ENCODE measurements at regions not wholly inside any gene's neighbourhood (a gene's known extent, or its start where the extent isn't known, plus 50 kb on each side); places are given as distances from the start of the nearest gene placed in this dataset.

DNA sequence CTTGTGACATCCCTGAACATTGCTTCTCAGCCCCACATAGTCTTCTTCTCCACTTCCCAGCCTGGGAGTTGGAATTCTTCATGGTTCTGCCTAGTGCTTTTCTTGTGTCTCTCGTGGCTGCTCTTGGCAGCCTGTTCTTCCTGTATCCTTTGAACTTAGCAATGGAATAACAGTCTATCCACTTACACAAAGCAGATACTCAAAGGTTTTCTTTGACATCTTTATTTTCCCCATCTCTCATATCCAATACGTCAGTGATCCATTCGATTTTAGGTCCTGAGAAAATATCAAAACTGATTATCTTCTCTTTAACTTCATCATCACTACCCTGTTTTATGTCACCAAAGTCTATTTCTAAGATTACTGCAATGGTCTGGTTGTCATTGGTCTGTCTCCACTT is 1091.2 kb upstream of the PIK3C3 start:
- Histone ChIP-seq H3K27me3 (ENCODE audit: control insufficient read depth, insufficient read depth, low read length, poor library complexity, severe bottlenecking) (no peaks in the 10 kb centered on the region), H3K9me3 (ENCODE audit: control insufficient read depth, low read length) (no peaks in the 10 kb centered on the region), H3K9ac (ENCODE audit: extremely low read depth, low read length, poor library complexity, severe bottlenecking) (no peak overlapping the region), H3K4me3 (ENCODE audit: low read length) (no peak overlapping the region), H3K4me1 (ENCODE audit: control insufficient read depth, insufficient read depth, low read length) (peaks cover 5% of the 10 kb centered on the region), H3K27ac (ENCODE audit: low read depth, low read length) (no peak overlapping the region), H3K36me3 (ENCODE audit: control insufficient read depth, insufficient read depth, low read length) (no peaks in the 10 kb centered on the region)
- Mint-ChIP-seq H3K4me3 (no peak overlapping the region), H3K27me3 (ENCODE audit: insufficient read depth) (no peaks in the 10 kb centered on the region), H3K4me1 (peaks cover 15% of the 10 kb centered on the region), H3K27ac (no peak overlapping the region), H3K9me3 (no peaks in the 10 kb centered on the region), H3K36me3 (ENCODE audit: low read depth) (no peaks in the 10 kb centered on the region)
- WGBS, 2 experiments (ENCODE audit: insufficient coverage in 1 of 2, insufficient read length in 1 of 2), result 92 to 100% methylated on average over 3 of the region's 3 CpGs
- TF ChIP-seq, protein P1, sequence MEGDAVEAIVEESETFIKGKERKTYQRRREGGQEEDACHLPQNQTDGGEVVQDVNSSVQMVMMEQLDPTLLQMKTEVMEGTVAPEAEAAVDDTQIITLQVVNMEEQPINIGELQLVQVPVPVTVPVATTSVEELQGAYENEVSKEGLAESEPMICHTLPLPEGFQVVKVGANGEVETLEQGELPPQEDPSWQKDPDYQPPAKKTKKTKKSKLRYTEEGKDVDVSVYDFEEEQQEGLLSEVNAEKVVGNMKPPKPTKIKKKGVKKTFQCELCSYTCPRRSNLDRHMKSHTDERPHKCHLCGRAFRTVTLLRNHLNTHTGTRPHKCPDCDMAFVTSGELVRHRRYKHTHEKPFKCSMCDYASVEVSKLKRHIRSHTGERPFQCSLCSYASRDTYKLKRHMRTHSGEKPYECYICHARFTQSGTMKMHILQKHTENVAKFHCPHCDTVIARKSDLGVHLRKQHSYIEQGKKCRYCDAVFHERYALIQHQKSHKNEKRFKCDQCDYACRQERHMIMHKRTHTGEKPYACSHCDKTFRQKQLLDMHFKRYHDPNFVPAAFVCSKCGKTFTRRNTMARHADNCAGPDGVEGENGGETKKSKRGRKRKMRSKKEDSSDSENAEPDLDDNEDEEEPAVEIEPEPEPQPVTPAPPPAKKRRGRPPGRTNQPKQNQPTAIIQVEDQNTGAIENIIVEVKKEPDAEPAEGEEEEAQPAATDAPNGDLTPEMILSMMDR (conservative IDR thresholded peaks at IDR 0.05), result no peak
- DNase-seq, result no peak

DNA sequence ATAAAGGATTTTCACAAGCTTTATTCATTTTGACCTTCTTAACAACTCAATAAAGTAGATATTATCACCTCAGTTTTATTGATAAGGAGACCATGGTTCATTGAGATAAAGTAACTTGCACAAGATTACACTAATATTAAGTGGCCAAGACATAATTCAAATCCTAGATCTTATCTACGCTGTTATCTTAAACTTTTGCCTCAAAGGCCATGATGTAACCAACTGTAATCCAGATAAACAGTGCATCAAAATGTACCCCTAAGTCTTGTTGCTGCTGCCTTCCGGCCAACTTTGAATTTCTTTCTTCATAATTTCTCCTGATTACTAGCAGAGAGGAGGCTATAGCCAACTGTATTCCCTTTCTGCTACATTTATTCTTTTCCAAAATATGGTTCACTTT is 1094.8 kb upstream of the PIK3C3 start:
- no peaks in the 10 kb centered on the region for H3K9me3 ChIP-seq (ENCODE audit: control insufficient read depth, low read length)
- no peaks in the 10 kb centered on the region for H3K36me3 ChIP-seq (ENCODE audit: control insufficient read depth, insufficient read depth, low read length)
- H3K36me3 Mint-ChIP-seq (ENCODE audit: low read depth), result no peaks in the 10 kb centered on the region
- H3K4me3 ChIP-seq (ENCODE audit: low read length), result no peak overlapping the region
- TF ChIP-seq, protein P1 (conservative IDR thresholded peaks at IDR 0.05), result no peak
- no peaks in the 10 kb centered on the region for H3K27me3 Mint-ChIP-seq (ENCODE audit: insufficient read depth)
- no peak for DNase-seq
- H3K9me3 Mint-ChIP-seq, result no peaks in the 10 kb centered on the region
- 79 to 90% methylated on average over 2 of the region's 2 CpGs for WGBS, 2 experiments (ENCODE audit: insufficient coverage in 1 of 2, insufficient read length in 1 of 2)
- H3K27ac Mint-ChIP-seq, result no peak overlapping the region
- H3K27me3 ChIP-seq (ENCODE audit: control insufficient read depth, insufficient read depth, low read length, poor library complexity, severe bottlenecking), result no peaks in the 10 kb centered on the region
- peaks cover 5% of the 10 kb centered on the region for H3K4me1 ChIP-seq (ENCODE audit: control insufficient read depth, insufficient read depth, low read length)
- peaks cover 24% of the 10 kb centered on the region for H3K4me1 Mint-ChIP-seq
- no peak overlapping the region for H3K9ac ChIP-seq (ENCODE audit: extremely low read depth, low read length, poor library complexity, severe bottlenecking)
- H3K27ac ChIP-seq (ENCODE audit: low read depth, low read length), result no peak overlapping the region
- no peak overlapping the region for H3K4me3 Mint-ChIP-seq

DNA sequence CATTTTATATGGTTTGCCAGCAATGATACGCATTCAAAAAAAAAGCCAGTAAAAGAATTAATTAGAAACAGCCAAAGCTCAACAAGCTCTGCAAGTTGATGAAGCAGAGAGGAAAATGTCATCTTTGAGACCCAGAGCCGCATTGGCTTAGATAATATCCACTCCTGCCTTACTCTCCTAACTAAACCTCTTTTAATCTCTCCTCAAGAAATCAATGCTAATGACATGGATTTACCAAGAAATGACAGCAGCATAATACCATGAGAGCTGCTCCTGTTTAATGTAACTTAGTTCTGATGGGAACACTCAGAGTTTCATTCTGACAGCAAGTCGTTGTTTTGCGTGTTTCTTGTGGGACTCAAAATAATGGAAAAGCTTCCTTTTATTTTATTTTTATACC is 1099.4 kb upstream of the PIK3C3 start:
- 97 to 100% methylated on average over 1 to 4 of the region's 4 CpGs for WGBS, 2 experiments (ENCODE audit: insufficient coverage in 1 of 2, insufficient read length in 1 of 2)
- TF ChIP-seq, protein P1 (conservative IDR thresholded peaks at IDR 0.05), result no peak

More for the DNA sequence above, 1099.4 kb upstream of the PIK3C3 start:
- H3K4me1 Mint-ChIP-seq, result peaks cover 20% of the 10 kb centered on the region
- no peaks in the 10 kb centered on the region for H3K36me3 ChIP-seq (ENCODE audit: control insufficient read depth, insufficient read depth, low read length)
- no peak overlapping the region for H3K9ac ChIP-seq (ENCODE audit: extremely low read depth, low read length, poor library complexity, severe bottlenecking)
- no peaks in the 10 kb centered on the region for H3K27me3 ChIP-seq (ENCODE audit: control insufficient read depth, insufficient read depth, low read length, poor library complexity, severe bottlenecking)
- H3K4me3 Mint-ChIP-seq, result no peak overlapping the region
- H3K36me3 Mint-ChIP-seq (ENCODE audit: low read depth), result no peaks in the 10 kb centered on the region
- no peak overlapping the region for H3K4me3 ChIP-seq (ENCODE audit: low read length)
- no peak overlapping the region for H3K27ac ChIP-seq (ENCODE audit: low read depth, low read length)
- no peaks in the 10 kb centered on the region for H3K27me3 Mint-ChIP-seq (ENCODE audit: insufficient read depth)
- DNase-seq, result no peak
- no peaks in the 10 kb centered on the region for H3K9me3 Mint-ChIP-seq
- H3K9me3 ChIP-seq (ENCODE audit: control insufficient read depth, low read length), result no peaks in the 10 kb centered on the region
- peaks cover 2% of the 10 kb centered on the region for H3K4me1 ChIP-seq (ENCODE audit: control insufficient read depth, insufficient read depth, low read length)
- no peak overlapping the region for H3K27ac Mint-ChIP-seq

All from endodermal cell (in vitro differentiated cells).